Naive thymus-derived CD4-positive, alpha-beta T cell (primary cell): ENCODE measurements at regions not wholly inside any gene's neighbourhood (a gene's known extent, or its start where the extent isn't known, plus 50 kb on each side); places are given as distances from the start of the nearest gene placed in this dataset.

Source experiments
- ATAC-seq: fragments of 150-1000 bp; cut with Tn5 transposase; 2 replicates; pipeline ENCODE4 v1.10.0; 2021; ENCODE audit warnings: mild to moderate bottlenecking, moderate library complexity
- CTCF ChIA-PET: fragments of 350-600 bp; sonication (Branson Sonifier 250); formaldehyde crosslinking; loops from one replicate; lab custom pipeline; 2021; ENCODE audit warnings: antibody characterized with exemption; lab: Charles Lee
- POLR2A ChIA-PET: fragments of 350-600 bp; sonication (Branson Sonifier 250); formaldehyde crosslinking; loops from one replicate; lab custom pipeline; 2021; ENCODE audit warnings: antibody characterized with exemption, inconsistent platforms; lab: Charles Lee
- DNase-seq, 9 donors: peaks; one replicate each; pipeline versions ENCODE4 v3.0.0 to v3.0.0-alpha.2; 2020 to 2022; ENCODE audit warnings: mixed read lengths in 1 of 9
- H3K27ac ChIP-seq: one replicate; pipeline ENCODE4 v1.7.0; 2013; ENCODE audit warnings: mild to moderate bottlenecking, low read depth, low read length, moderate library complexity
- H3K27me3 ChIP-seq, 2 donors: one replicate each; pipeline ENCODE4 v1.7.0; 2013; ENCODE audit warnings: low read length in 2 of 2, mild to moderate bottlenecking in 2 of 2, moderate library complexity in 2 of 2; ENCODE audit not compliant: control insufficient read depth in 2 of 2, insufficient read depth in 2 of 2
- H3K36me3 ChIP-seq, 3 experiments: 1 replicate in 2 of 3; 2 replicates in 1 of 3; pipeline ENCODE4 v1.7.0; 2013; ENCODE audit warnings: low read length in 3 of 3, mild to moderate bottlenecking in 3 of 3, moderate library complexity in 1 of 3; ENCODE audit not compliant: insufficient read depth in 3 of 3, control insufficient read depth in 2 of 3
- H3K4me1 ChIP-seq, 2 donors: one replicate each; pipeline ENCODE4 v1.7.0; 2013; ENCODE audit warnings: low read length in 2 of 2, mild to moderate bottlenecking in 2 of 2, moderate library complexity in 1 of 2; ENCODE audit not compliant: control insufficient read depth in 2 of 2, insufficient read depth in 2 of 2
- H3K4me3 ChIP-seq: 2 replicates; pipeline ENCODE4 v1.7.0; 2013; ENCODE audit warnings: mild to moderate bottlenecking, low read length
- H3K9me3 ChIP-seq, 3 experiments: 1 replicate in 2 of 3; 2 replicates in 1 of 3; pipeline ENCODE4 v1.7.0; 2013; ENCODE audit warnings: low read length in 3 of 3; ENCODE audit not compliant: control insufficient read depth in 2 of 3
- H3K27ac Mint-ChIP-seq, 9 donors: one replicate each; pipeline ENCODE4 v1.8.0; 2020 to 2022; ENCODE audit warnings: mixed read lengths in 9 of 9, mild to moderate bottlenecking in 8 of 9, moderate library complexity in 5 of 9, inconsistent platforms in 2 of 9
- H3K27me3 Mint-ChIP-seq, 5 donors: one replicate each; pipeline ENCODE4 v1.8.0; 2021 to 2022; ENCODE audit warnings: mixed read lengths in 5 of 5, mild to moderate bottlenecking in 1 of 5
- H3K36me3 Mint-ChIP-seq, 5 donors: one replicate each; pipeline ENCODE4 v1.8.0; 2020 to 2022; ENCODE audit warnings: mixed read lengths in 5 of 5, mild to moderate bottlenecking in 3 of 5, inconsistent platforms in 1 of 5
- H3K4me1 Mint-ChIP-seq, 7 donors: one replicate each; pipeline ENCODE4 v1.8.0; 2020 to 2022; ENCODE audit warnings: mixed read lengths in 7 of 7, mild to moderate bottlenecking in 3 of 7, inconsistent platforms in 1 of 7
- H3K4me3 Mint-ChIP-seq, 10 donors: one replicate each; pipeline ENCODE4 v1.8.0; 2020 to 2022; ENCODE audit warnings: mild to moderate bottlenecking in 10 of 10, mixed read lengths in 10 of 10, moderate library complexity in 6 of 10, inconsistent platforms in 2 of 10
- H3K9me3 Mint-ChIP-seq, 11 donors: one replicate each; pipeline ENCODE4 v1.8.0; 2020 to 2022; ENCODE audit warnings: mixed read lengths in 11 of 11, mild to moderate bottlenecking in 4 of 11, inconsistent platforms in 1 of 11, moderate library complexity in 1 of 11
- intact Hi-C, 2 donors: fragments of 100-400 bp; cut with micrococcal nuclease; formaldehyde crosslinking; loops; one replicate each; pipeline ENCODE4 v1.15.1; 2023

GRCh38 chr2:144924827-144925226, 404.9 kb upstream of the ZEB2 start:
- POLR2A ChIA-PET, result no interaction called here
- Mint-ChIP-seq H3K9me3 (peaks cover 2 to 23% (median 10%) of the 10 kb centered on the region in 11 donors), H3K27me3 (no peaks in the 10 kb centered on the region), H3K4me3 (no peak overlapping the region), H3K36me3 (no peaks in the 10 kb centered on the region), H3K4me1 (no peaks in the 10 kb centered on the region), H3K27ac (no peak overlapping the region)
- Histone ChIP-seq H3K27me3 (no peaks in the 10 kb centered on the region), H3K4me1 (no peaks in the 10 kb centered on the region), H3K4me3 (no peak overlapping the region), H3K9me3 (no peaks in the 10 kb centered on the region), H3K36me3 (no peaks in the 10 kb centered on the region), H3K27ac (no peak overlapping the region)
- intact Hi-C loops, result no loop called here
- ATAC-seq (no peak), DNase-seq (no peak)
- CTCF ChIA-PET, result no interaction called here

DNA sequence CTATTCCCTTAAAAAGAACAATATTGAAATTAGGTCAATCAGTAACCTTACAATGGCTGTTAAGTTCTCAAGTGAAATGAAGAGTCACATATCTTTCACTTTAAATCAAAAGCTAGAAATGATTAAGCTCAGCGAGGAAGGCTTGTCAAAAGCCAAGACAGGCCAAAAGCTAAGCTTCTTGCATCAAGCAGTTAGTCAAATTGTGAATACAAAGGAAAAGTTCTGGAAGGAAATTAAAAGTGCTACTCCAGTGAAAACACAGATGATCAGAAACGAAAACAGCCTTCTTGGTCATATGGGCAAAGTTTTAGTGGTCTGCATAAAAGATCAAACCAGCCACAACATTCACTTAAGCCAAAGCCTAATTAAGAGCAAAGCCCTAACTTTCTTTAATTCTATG, 402.6 kb upstream of the ZEB2 start:
- POLR2A ChIA-PET, result no interaction called here
- Mint-ChIP-seq H3K36me3 (no peaks in the 10 kb centered on the region), H3K4me1 (no peaks in the 10 kb centered on the region), H3K27ac (no peak overlapping the region), H3K9me3 (peaks cover 0 to 12% (median 4%) of the 10 kb centered on the region in 11 donors), H3K27me3 (no peaks in the 10 kb centered on the region), H3K4me3 (no peak overlapping the region)
- Histone ChIP-seq H3K4me1 (no peaks in the 10 kb centered on the region), H3K9me3 (no peaks in the 10 kb centered on the region), H3K27me3 (no peaks in the 10 kb centered on the region), H3K36me3 (no peaks in the 10 kb centered on the region), H3K27ac (no peak overlapping the region), H3K4me3 (no peak overlapping the region)
- ATAC-seq, result no peak
- DNase-seq, result no peak
- intact Hi-C loops, result no loop called here
- CTCF ChIA-PET, result no interaction called here

DNA sequence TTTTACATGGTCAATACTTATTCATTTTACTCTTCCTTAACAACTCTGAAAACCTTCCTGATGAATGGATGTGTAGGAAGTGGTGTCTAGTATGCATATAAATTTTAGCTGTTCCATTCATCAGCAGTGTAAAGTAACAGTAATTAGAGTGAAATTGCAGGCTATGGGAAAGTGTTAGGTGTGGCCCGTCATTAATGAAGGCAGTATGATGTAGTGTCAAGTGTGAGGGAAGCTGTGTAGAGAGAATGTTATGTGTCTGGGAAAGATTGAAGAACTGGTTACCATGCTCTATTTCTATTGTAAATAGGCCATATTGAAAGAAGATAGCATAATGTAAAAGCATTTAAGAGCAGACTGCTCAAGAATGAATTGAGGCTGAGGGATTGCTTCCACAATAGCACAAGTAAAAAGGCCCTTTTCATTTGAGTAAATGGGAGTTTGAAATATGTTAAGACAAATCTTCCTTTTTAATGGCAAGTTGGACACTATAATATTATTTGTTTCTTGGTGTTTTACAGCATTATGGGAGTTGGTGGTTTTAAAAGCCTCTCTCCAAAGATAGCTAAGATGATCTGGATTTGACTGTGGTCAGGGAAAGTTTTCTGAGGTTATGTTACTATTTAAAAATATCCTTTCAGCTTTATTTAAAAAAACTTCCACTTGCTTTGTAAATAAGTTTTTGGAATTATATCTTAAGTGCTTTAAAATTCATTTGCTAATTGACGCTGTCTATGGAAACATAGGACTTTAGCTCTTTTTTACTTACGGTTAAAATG, 401.0 kb upstream of the ZEB2 start:
- Mint-ChIP-seq H3K27me3 (no peaks in the 10 kb centered on the region), H3K4me1 (no peaks in the 10 kb centered on the region), H3K9me3 (peaks cover 0 to 11% (median 3%) of the 10 kb centered on the region in 11 donors), H3K4me3 (no peak overlapping the region), H3K36me3 (no peaks in the 10 kb centered on the region), H3K27ac (no peak overlapping the region)
- Histone ChIP-seq H3K4me1 (no peaks in the 10 kb centered on the region), H3K36me3 (no peaks in the 10 kb centered on the region), H3K27ac (no peak overlapping the region), H3K4me3 (no peak overlapping the region), H3K27me3 (no peaks in the 10 kb centered on the region), H3K9me3 (no peaks in the 10 kb centered on the region)
- DNase-seq (no peak), ATAC-seq (no peak)
- intact Hi-C loops, result no loop called here
- CTCF ChIA-PET, result no interaction called here
- POLR2A ChIA-PET, result no interaction called here

DNA sequence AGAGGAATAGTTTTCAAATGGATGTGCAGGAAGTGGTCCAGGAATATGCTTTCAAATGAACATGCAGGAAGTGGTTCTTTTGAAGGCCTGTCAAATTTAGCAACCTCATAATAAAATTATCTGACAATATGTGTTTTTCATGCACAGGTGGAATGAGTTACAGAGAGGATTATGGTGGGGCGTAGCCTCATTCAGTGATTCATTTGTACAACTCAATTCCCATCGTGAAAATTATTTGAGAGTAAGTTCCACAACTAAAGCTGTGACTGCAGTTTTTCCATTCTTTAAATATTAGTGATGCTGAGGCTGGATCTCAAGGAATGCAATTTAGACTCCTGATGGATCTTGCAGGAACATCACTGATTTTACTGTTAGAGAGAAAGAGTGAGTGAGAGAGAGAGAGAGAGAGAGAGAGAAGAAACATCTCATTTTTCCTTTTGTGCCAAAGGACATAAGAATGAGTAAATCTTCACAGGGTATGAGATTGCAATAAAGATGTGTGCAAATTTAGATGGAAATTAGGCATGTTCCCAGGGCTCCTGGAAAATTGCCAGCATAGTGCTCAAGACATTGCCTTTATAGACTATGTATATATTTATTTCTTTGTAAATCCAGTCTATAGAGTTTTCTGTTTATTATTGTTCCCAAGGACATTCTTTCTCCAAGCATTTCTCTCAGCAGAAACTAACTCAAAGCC, 394.9 kb upstream of the ZEB2 start:
- Histone ChIP-seq H3K4me3 (no peak overlapping the region), H3K27me3 (no peaks in the 10 kb centered on the region), H3K36me3 (no peaks in the 10 kb centered on the region), H3K9me3 (no peaks in the 10 kb centered on the region), H3K27ac (no peak overlapping the region), H3K4me1 (no peaks in the 10 kb centered on the region)
- no peaks in the 10 kb centered on the region for H3K4me1 Mint-ChIP-seq
- H3K27me3 Mint-ChIP-seq, result no peaks in the 10 kb centered on the region
- no peak overlapping the region for H3K27ac Mint-ChIP-seq
- ChIA-PET CTCF (no interaction called here), POLR2A (no interaction called here)
- H3K36me3 Mint-ChIP-seq, result no peaks in the 10 kb centered on the region
- DNase-seq (no peak), ATAC-seq (no peak)
- peaks cover 0 to 12% (median 2%) of the 10 kb centered on the region in 11 donors for H3K9me3 Mint-ChIP-seq
- intact Hi-C loops, result no loop called here
- H3K4me3 Mint-ChIP-seq, result no peak overlapping the region

GRCh38 chr2:144914113-144914512, 394.2 kb upstream of the ZEB2 start:
- DNase-seq, result no peak
- Mint-ChIP-seq H3K36me3 (no peaks in the 10 kb centered on the region), H3K27ac (no peak overlapping the region), H3K4me1 (no peaks in the 10 kb centered on the region), H3K4me3 (no peak overlapping the region), H3K9me3 (peaks cover 0 to 8% (median under 1%) of the 10 kb centered on the region in 11 donors), H3K27me3 (no peaks in the 10 kb centered on the region)
- intact Hi-C loops, result no loop called here
- Histone ChIP-seq H3K9me3 (no peaks in the 10 kb centered on the region), H3K27me3 (no peaks in the 10 kb centered on the region), H3K4me1 (no peaks in the 10 kb centered on the region), H3K36me3 (no peaks in the 10 kb centered on the region), H3K4me3 (no peak overlapping the region), H3K27ac (no peak overlapping the region)
- ATAC-seq, result no peak
- ChIA-PET POLR2A (no interaction called here), CTCF (no interaction called here)

DNA sequence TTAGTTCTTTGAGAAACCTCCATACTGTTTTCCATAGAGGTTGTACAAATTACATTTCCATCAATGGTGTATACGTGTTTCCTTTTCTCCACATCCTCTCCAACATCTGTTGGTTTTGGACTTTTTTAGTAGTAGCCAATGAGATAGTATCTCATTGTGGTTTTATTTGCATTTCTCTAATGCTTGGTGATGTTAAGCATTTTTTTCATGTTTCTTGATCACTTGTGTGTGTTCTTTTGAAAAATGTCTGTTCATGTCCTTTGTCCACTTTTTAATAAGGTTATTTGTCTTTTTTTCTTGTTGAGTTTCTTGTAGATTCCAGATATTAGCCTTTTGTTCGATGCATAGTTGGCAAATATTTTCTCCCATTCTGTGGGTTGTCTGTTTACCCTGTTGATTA, 392.3 kb upstream of the ZEB2 start:
- no peaks in the 10 kb centered on the region for H3K27me3 ChIP-seq
- no peaks in the 10 kb centered on the region for H3K9me3 ChIP-seq
- H3K27ac ChIP-seq, result no peak overlapping the region
- intact Hi-C loops, result no loop called here
- no peaks in the 10 kb centered on the region for H3K36me3 ChIP-seq
- POLR2A ChIA-PET, result no interaction called here
- no peak overlapping the region for H3K27ac Mint-ChIP-seq
- CTCF ChIA-PET, result no interaction called here
- no peak overlapping the region for H3K4me3 Mint-ChIP-seq
- DNase-seq, result no peak
- H3K4me3 ChIP-seq, result no peak overlapping the region
- H3K27me3 Mint-ChIP-seq, result no peaks in the 10 kb centered on the region
- no peaks in the 10 kb centered on the region for H3K4me1 ChIP-seq
- no peaks in the 10 kb centered on the region for H3K4me1 Mint-ChIP-seq
- H3K36me3 Mint-ChIP-seq, result no peaks in the 10 kb centered on the region
- H3K9me3 Mint-ChIP-seq, result peaks cover 0 to 8% (median 0%) of the 10 kb centered on the region in 11 donors
- ATAC-seq, result no peak

DNA sequence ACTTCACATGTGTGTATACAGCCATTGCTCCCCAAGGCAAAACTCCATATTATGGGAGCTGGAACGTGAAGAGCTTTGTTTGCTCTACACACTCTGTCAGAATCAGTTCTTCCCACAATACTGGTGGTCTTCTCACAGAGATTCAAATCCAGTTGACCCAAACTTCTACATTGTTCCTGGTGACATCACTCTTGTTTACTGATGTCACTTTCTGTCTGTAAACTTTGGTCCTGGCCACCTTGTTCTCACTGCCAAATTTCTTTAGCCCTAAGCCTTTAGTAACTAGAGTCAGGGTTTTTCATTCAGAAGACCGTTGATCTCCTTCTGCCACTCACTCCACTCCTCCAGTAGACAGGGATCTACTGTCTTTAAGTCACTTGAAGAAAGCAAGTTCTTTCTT, 386.0 kb upstream of the ZEB2 start:
- ChIA-PET CTCF (no interaction called here), POLR2A (no interaction called here)
- Mint-ChIP-seq H3K4me1 (no peaks in the 10 kb centered on the region), H3K27ac (no peak overlapping the region), H3K27me3 (peaks cover 0 to 4% (median 0%) of the 10 kb centered on the region in 5 donors), H3K36me3 (no peaks in the 10 kb centered on the region), H3K4me3 (no peak overlapping the region), H3K9me3 (peaks cover 2 to 9% (median 5%) of the 10 kb centered on the region in 11 donors)
- no peak for DNase-seq
- Histone ChIP-seq H3K27me3 (no peaks in the 10 kb centered on the region), H3K9me3 (no peaks in the 10 kb centered on the region), H3K27ac (no peak overlapping the region), H3K4me1 (no peaks in the 10 kb centered on the region), H3K4me3 (no peak overlapping the region), H3K36me3 (no peaks in the 10 kb centered on the region)
- no peak for ATAC-seq
- intact Hi-C loops, result no loop called here
